ENCODE measurements at regions not wholly inside any gene's neighbourhood (a gene's known extent, or its start where the extent isn't known, plus 50 kb on each side); places are given as distances from the start of the nearest gene placed in this dataset.

DNA sequence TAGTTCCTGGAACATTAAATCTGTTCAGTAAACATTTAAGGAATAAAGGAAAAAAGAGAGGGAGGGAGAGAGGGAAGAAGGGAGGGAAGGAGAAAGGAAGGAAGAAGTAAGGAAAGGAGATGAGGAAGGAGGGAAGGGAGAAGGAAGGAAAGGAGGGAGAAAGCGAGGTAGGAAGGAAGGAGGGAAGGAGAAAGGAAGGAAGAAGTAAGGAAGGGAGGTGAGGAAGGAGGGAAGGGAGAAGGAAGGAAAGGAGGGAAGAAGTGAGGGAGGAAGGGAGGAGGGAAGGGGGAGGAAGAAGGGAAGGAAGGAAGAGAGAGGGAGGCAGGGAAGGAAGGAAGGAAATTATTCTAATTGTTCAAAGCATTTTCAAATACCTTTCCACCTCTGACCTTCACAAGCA is 77.2 kb upstream of the JUN start:
- TF ChIP-seq POLR2A (IDR thresholded peaks at IDR 0.05) = no peak
- TF ChIP-seq, protein P1, sequence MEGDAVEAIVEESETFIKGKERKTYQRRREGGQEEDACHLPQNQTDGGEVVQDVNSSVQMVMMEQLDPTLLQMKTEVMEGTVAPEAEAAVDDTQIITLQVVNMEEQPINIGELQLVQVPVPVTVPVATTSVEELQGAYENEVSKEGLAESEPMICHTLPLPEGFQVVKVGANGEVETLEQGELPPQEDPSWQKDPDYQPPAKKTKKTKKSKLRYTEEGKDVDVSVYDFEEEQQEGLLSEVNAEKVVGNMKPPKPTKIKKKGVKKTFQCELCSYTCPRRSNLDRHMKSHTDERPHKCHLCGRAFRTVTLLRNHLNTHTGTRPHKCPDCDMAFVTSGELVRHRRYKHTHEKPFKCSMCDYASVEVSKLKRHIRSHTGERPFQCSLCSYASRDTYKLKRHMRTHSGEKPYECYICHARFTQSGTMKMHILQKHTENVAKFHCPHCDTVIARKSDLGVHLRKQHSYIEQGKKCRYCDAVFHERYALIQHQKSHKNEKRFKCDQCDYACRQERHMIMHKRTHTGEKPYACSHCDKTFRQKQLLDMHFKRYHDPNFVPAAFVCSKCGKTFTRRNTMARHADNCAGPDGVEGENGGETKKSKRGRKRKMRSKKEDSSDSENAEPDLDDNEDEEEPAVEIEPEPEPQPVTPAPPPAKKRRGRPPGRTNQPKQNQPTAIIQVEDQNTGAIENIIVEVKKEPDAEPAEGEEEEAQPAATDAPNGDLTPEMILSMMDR (IDR thresholded peaks at IDR 0.05) = no peak
